ENCODE measurements at regions not wholly inside any gene's neighbourhood (a gene's known extent, or its start where the extent isn't known, plus 50 kb on each side); places are given as distances from the start of the nearest gene placed in this dataset.

DNA sequence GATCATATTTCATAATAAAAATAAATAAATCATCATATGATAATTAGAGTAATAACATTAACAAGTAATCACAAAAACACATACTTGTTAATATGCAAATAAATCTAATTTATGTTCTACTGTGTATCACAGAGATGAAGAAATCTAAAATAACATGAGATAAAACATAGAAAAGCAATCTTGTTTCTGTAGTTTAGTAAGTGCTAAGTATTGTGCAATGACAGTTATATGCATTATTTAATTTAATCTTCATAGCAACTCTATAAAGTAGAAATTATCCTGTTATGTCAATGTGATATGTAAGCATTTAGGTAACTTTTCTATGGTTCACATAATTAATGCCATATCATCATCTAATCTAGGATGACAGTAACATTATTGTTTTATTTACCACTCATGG, 108.2 kb upstream of the KCNMB2 start:
- no peak for DNase-seq
- no peaks in the 10 kb centered on the region for H3K4me1 ChIP-seq

DNA sequence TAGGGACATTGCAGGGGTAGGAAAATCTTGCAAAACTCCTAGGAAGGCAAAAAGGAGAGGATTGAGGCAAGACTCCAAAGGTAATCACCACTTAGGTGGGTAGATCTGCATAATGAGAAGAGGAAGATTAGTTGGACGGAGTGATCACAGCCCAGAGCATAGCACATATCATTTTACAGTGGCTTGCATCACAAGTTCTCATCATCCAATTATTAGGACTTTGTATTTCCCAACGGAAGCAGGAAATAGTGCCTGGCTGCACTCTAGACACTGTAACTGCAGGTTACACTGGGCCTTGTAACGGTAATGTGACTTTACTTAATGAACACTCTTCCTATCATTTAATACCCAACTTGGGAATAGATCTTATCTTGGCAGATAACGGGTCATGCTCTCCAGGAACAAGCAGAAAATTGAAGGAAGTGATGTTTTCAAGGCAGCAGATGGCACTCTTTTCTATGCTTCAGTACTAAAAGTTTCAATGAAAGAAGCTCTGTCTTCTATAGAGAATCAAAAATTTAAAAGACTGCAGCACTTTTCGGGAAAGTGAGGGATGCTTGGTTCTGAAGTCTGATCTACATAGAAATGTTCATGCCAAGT, 101.9 kb upstream of the KCNMB2 start:
- Histone ChIP-seq H3K36me3 (no peaks in the 10 kb centered on the region), H3K27ac (no peak overlapping the region), H3K4me3 (no peak overlapping the region), H3K27me3 (no peaks in the 10 kb centered on the region), H3K9me3 (no peaks in the 10 kb centered on the region), H3K4me1 (no peaks in the 10 kb centered on the region)
- intact Hi-C loops (cut with DNase I) = loop anchor here in 1 of 2 donors (10.0 kb wide), 1 partner anchor 530 kb away; no protein-coding TSS in a partner anchor
- DNase-seq (no peak), ATAC-seq (no peak)
- TF ChIP-seq, protein P1, sequence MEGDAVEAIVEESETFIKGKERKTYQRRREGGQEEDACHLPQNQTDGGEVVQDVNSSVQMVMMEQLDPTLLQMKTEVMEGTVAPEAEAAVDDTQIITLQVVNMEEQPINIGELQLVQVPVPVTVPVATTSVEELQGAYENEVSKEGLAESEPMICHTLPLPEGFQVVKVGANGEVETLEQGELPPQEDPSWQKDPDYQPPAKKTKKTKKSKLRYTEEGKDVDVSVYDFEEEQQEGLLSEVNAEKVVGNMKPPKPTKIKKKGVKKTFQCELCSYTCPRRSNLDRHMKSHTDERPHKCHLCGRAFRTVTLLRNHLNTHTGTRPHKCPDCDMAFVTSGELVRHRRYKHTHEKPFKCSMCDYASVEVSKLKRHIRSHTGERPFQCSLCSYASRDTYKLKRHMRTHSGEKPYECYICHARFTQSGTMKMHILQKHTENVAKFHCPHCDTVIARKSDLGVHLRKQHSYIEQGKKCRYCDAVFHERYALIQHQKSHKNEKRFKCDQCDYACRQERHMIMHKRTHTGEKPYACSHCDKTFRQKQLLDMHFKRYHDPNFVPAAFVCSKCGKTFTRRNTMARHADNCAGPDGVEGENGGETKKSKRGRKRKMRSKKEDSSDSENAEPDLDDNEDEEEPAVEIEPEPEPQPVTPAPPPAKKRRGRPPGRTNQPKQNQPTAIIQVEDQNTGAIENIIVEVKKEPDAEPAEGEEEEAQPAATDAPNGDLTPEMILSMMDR (IDR thresholded peaks at IDR 0.05) = peak in 1 of 2 donors; percentile 28

More for the DNA sequence above, 108.2 kb upstream of the KCNMB2 start:
- no peaks in the 10 kb centered on the region for H3K27me3 ChIP-seq
- ATAC-seq = no peak
- H3K4me3 ChIP-seq = no peak overlapping the region
- H3K27ac ChIP-seq = no peak overlapping the region
- H3K36me3 ChIP-seq = no peaks in the 10 kb centered on the region
- TF ChIP-seq, protein P1 (IDR thresholded peaks at IDR 0.05) = no peak
- intact Hi-C loops (cut with DNase I) = no loop called here
- no peaks in the 10 kb centered on the region for H3K9me3 ChIP-seq

DNA sequence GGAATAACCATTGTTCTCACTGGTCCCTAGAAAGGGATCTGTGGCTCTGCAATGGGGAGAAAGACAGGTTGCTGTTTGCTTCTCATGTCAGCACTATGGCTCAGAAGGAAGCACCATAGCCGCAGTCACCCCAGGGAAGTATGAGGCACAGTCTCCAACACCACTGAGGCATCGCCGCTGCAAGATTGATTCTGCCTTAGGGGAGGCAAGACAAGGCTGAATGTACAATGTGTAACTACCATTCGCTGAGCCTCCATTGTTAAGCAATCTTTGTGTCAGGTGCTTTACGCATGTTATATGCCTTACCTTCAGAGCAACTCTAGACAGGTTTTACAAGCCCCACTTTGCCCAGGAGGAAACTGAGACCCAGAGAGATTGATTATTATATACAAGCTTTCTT, 100.7 kb upstream of the KCNMB2 start:
- no peak for ATAC-seq

DNA sequence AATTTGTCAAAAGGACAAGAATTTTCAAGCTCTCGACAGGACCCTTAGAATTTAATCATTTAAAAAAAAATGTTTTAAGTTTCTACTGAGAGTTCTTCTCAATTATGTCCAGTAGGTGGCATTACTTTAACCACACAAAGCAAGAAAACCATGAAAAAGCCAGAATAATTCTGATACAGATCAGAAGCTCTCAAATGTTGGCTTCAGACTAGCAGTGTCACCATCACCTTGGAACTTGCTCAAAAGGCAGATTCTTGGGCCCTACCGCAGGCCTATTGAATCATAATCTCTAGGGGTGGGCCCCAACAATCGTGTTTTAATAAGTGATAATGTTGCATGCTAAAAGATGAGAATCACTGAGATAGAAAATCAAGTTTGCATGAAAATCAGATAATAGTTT, 99.5 kb upstream of the KCNMB2 start:
- Histone ChIP-seq H3K27me3 (no peaks in the 10 kb centered on the region), H3K4me1 (no peaks in the 10 kb centered on the region), H3K4me3 (no peak overlapping the region), H3K36me3 (no peaks in the 10 kb centered on the region), H3K27ac (no peak overlapping the region), H3K9me3 (no peaks in the 10 kb centered on the region)
- TF ChIP-seq, protein P1 (IDR thresholded peaks at IDR 0.05) = peak; percentile 26 to 44
- intact Hi-C loops (cut with DNase I) = loop anchor here in 1 of 2 donors (10.0 kb wide), 1 partner anchor 528 kb away; no protein-coding TSS in a partner anchor
- DNase-seq (peak in 2 of 4 donors; percentile 25 to 60), ATAC-seq (peak; percentile 70)

More for the DNA sequence above, 100.7 kb upstream of the KCNMB2 start:
- intact Hi-C loops (cut with DNase I) = loop anchor here in 1 of 2 donors (10.0 kb wide), 1 partner anchor 529 kb away; no protein-coding TSS in a partner anchor
- Histone ChIP-seq H3K27me3 (no peaks in the 10 kb centered on the region), H3K27ac (no peak overlapping the region), H3K4me1 (no peaks in the 10 kb centered on the region), H3K4me3 (no peak overlapping the region), H3K9me3 (no peaks in the 10 kb centered on the region), H3K36me3 (no peaks in the 10 kb centered on the region)
- no peak for DNase-seq
- TF ChIP-seq, protein P1 (IDR thresholded peaks at IDR 0.05) = no peak

DNA sequence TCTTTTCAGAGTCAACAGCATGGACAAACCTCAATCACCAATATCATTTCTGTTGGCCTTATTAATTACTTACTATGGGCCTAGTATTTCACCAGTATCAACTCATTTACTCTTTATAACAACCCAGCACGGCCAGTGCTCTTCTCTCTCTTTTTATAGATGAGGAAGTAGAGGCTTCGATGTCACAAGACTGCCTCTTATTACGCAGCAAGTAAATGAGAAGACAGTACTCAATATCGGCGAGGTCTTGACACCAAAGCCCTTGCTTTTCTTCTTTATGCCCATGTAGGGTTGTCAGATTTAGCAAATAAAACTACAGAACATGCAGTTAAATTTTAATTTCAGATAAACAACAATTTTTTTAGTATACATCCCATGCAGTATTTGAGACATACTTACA, 99.0 kb upstream of the KCNMB2 start:
- Histone ChIP-seq H3K36me3 (no peaks in the 10 kb centered on the region), H3K4me1 (no peaks in the 10 kb centered on the region), H3K27ac (no peak overlapping the region), H3K27me3 (no peaks in the 10 kb centered on the region), H3K4me3 (no peak overlapping the region), H3K9me3 (no peaks in the 10 kb centered on the region)
- DNase-seq (no peak), ATAC-seq (no peak)
- TF ChIP-seq, protein P1 (IDR thresholded peaks at IDR 0.05) = no peak
- intact Hi-C loops (cut with DNase I) = loop anchor here in 1 of 2 donors (10.0 kb wide), 1 partner anchor 528 kb away; no protein-coding TSS in a partner anchor
